Uterus (tissue), 3 donors: ENCODE measurements at regions not wholly inside any gene's neighbourhood (a gene's known extent, or its start where the extent isn't known, plus 50 kb on each side); places are given as distances from the start of the nearest gene placed in this dataset.

Source experiments
- DNase-seq, 2 donors: peaks; one replicate each; pipeline ENCODE4 v3.0.0-alpha.2; 2019 to 2020
- H3K27ac ChIP-seq, 2 donors: fragments of 200-600 bp; sonication (generic); 1 replicate in 1 of 2; 2 replicates in 1 of 2; pipeline ENCODE4 v1.5.1; 2016 to 2018
- H3K27me3 ChIP-seq, 2 donors: fragments of 200-600 bp; sonication (generic); one replicate each; pipeline ENCODE4 v1.5.1; 2018 to 2019; ENCODE audit warnings: control low read depth in 1 of 2
- H3K36me3 ChIP-seq, 2 donors: fragments of 200-600 bp; sonication (generic); one replicate each; pipeline ENCODE4 v1.5.1; 2019; ENCODE audit warnings: control low read depth in 1 of 2
- H3K4me1 ChIP-seq, 2 donors: fragments of 200-600 bp; sonication (generic); one replicate each; pipeline ENCODE4 v1.5.1; 2018 to 2019; ENCODE audit warnings: control low read depth in 1 of 2
- H3K4me3 ChIP-seq, 2 donors: fragments of 200-600 bp; sonication (generic); 1 replicate in 1 of 2; 2 replicates in 1 of 2; pipeline ENCODE4 v1.5.1; 2018 to 2019; ENCODE audit warnings: mild to moderate bottlenecking in 1 of 2
- H3K9me3 ChIP-seq, 2 donors: fragments of 200-600 bp; sonication (generic); one replicate each; pipeline ENCODE4 v1.5.1; 2019; ENCODE audit warnings: control low read depth in 1 of 2
- POLR2A ChIP-seq, 2 donors: fragments of 450-650 bp; IDR thresholded peaks; one replicate each; pipeline ENCODE4 v1.6.1; 2016; ENCODE audit warnings: antibody characterized with exemption in 2 of 2, mild to moderate bottlenecking in 1 of 2, moderate library complexity in 1 of 2
- intact Hi-C: fragments of 100-400 bp; cut with DNase I; formaldehyde crosslinking; loops from one replicate; pipeline ENCODE4 v1.15.1; 2023; ENCODE audit warnings: low total_unique reads
- TF ChIP-seq, protein P1 (sequence below), 4 experiments: fragments of 200-600 bp in 2 of 4; fragments of 450-650 bp in 2 of 4; sonication (generic) in 2 of 4; IDR thresholded peaks; one replicate each; pipeline ENCODE4 v1.5.1; 2016 to 2019; ENCODE audit warnings: antibody characterized with exemption in 4 of 4, mild to moderate bottlenecking in 2 of 4, moderate library complexity in 1 of 4
- donor health status: DM: yes; HTN: yes; CAD: no.

DNA sequence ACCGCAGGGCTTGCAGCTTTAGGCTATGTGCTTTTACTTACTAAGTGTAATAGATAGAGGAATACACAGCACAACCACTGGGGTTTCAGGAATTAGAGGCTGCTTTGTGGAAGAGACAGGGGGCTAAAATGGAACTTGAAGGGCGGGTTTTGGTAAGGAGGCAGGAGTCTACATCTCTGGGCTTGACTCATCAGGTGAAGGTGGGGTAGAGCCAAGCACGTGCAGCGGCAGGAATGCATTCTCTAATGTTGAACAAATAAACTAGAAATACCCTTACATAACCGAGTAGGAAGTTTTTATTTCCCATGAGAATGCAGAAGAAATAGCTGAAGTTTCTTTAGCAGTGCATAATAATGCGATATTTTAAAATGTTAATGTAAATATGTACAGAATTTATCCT lies 673.8 kb upstream of the SALL3 start:
- Histone ChIP-seq H3K9me3 (no peaks in the 10 kb centered on the region), H3K27ac (no peak overlapping the region), H3K27me3 (no peaks in the 10 kb centered on the region), H3K36me3 (no peaks in the 10 kb centered on the region), H3K4me1 (no peaks in the 10 kb centered on the region), H3K4me3 (no peak overlapping the region)
- DNase-seq = no peak
- intact Hi-C loops = no loop called here
- TF ChIP-seq, protein P1, sequence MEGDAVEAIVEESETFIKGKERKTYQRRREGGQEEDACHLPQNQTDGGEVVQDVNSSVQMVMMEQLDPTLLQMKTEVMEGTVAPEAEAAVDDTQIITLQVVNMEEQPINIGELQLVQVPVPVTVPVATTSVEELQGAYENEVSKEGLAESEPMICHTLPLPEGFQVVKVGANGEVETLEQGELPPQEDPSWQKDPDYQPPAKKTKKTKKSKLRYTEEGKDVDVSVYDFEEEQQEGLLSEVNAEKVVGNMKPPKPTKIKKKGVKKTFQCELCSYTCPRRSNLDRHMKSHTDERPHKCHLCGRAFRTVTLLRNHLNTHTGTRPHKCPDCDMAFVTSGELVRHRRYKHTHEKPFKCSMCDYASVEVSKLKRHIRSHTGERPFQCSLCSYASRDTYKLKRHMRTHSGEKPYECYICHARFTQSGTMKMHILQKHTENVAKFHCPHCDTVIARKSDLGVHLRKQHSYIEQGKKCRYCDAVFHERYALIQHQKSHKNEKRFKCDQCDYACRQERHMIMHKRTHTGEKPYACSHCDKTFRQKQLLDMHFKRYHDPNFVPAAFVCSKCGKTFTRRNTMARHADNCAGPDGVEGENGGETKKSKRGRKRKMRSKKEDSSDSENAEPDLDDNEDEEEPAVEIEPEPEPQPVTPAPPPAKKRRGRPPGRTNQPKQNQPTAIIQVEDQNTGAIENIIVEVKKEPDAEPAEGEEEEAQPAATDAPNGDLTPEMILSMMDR (IDR thresholded peaks at IDR 0.05) = no peak
- TF ChIP-seq POLR2A (IDR thresholded peaks at IDR 0.05) = no peak

DNA sequence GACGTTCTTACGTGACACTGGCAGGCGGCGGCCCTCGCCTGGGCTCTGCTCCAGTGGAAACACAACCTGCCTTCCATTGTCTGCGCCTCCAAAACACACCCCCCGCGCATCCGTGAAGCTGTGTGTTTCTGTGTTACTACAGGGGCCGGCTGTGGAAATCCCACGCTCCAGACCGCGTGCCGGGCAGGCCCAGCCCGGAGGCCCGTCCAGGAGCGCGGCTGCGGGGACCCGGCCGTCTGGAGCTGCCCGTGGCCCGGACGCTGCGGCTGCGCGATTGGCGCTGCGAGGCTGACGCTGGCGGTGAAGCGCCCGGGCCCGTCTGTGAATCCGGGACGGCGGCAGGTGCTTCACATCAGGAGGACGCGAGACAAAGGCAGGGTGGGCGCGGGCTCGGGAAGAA lies 670.3 kb upstream of the SALL3 start:
- no peak overlapping the region for H3K27ac ChIP-seq
- H3K36me3 ChIP-seq = no peaks in the 10 kb centered on the region
- intact Hi-C loops = no loop called here
- DNase-seq = no peak
- H3K4me3 ChIP-seq = no peak overlapping the region
- TF ChIP-seq POLR2A (IDR thresholded peaks at IDR 0.05) = no peak
- TF ChIP-seq, protein P1 (IDR thresholded peaks at IDR 0.05) = no peak
- no peaks in the 10 kb centered on the region for H3K4me1 ChIP-seq
- no peaks in the 10 kb centered on the region for H3K27me3 ChIP-seq
- no peaks in the 10 kb centered on the region for H3K9me3 ChIP-seq

DNA sequence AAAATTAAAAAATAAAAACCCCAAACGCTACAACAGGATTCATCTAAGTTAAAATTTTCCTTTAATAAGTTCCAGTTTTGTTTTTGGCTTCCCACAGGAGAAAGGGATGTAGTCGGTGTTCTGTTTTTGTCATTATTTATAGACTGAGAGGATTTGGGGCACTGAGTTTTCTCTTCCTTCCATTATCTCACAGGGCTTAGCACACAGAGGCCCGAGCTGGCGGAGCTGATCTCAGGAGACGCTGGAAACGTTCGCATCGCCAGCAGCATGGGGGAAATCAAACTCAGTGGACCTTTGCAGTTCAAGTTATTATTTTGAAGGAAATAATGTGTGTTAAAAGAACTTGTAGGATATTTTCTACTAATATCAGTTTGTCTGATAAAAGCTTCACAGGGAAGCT lies 669.7 kb upstream of the SALL3 start:
- no peaks in the 10 kb centered on the region for H3K9me3 ChIP-seq
- H3K4me3 ChIP-seq = no peak overlapping the region
- no peak for TF ChIP-seq POLR2A (IDR thresholded peaks at IDR 0.05)
- TF ChIP-seq, protein P1 (IDR thresholded peaks at IDR 0.05) = no peak
- DNase-seq = no peak
- H3K4me1 ChIP-seq = no peaks in the 10 kb centered on the region
- H3K27me3 ChIP-seq = no peaks in the 10 kb centered on the region
- no peaks in the 10 kb centered on the region for H3K36me3 ChIP-seq
- intact Hi-C loops = no loop called here
- H3K27ac ChIP-seq = no peak overlapping the region

DNA sequence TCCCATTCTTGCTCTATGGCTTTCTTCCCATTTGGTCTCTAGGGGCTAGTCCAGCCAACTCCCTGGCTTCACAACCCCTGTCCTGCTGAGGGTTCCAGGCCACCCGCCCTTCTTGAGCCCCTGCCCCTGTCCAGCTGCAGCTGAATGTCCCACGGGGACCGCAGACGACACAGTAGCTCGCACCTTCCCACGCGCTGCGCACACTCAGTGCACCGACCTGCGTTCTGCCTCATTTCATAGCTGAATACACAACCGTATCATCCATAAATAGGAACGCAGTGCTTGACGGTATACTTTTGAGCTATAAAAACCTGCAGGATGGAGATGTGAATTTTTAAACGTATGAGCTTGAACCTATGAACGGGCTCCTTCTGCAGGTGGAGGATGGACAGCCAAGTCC lies 660.4 kb upstream of the SALL3 start:
- DNase-seq = no peak
- intact Hi-C loops = no loop called here
- H3K4me1 ChIP-seq = no peaks in the 10 kb centered on the region
- no peaks in the 10 kb centered on the region for H3K36me3 ChIP-seq
- no peak overlapping the region for H3K4me3 ChIP-seq
- peaks cover 0 to 4% of the 10 kb centered on the region in 2 donors for H3K27me3 ChIP-seq
- H3K9me3 ChIP-seq = no peaks in the 10 kb centered on the region
- no peak overlapping the region for H3K27ac ChIP-seq
- TF ChIP-seq, protein P1 (IDR thresholded peaks at IDR 0.05) = no peak
- TF ChIP-seq POLR2A (IDR thresholded peaks at IDR 0.05) = no peak

DNA sequence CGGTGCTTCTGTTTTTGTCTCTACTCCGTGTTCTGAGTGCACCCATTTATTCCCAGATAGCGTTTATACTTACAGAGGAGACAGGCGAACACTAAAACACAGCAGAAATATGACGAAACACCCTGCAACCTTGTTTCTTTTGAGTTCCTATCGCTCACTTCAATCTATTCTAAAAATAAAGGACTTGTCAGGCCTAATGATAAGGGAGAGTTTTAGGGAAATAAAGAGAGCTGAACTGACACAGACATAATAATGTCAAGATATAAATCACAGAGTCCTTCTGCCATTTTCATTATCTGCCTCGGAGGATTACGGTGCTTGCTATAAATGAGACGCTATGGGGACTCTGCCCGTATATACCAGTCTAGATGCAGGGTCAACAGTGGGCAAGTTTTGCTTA lies 659.7 kb upstream of the SALL3 start:
- Histone ChIP-seq H3K27ac (no peak overlapping the region), H3K36me3 (no peaks in the 10 kb centered on the region), H3K9me3 (no peaks in the 10 kb centered on the region), H3K4me3 (no peak overlapping the region), H3K4me1 (no peaks in the 10 kb centered on the region), H3K27me3 (peaks cover 0 to 4% of the 10 kb centered on the region in 2 donors)
- DNase-seq = no peak
- TF ChIP-seq POLR2A (IDR thresholded peaks at IDR 0.05) = no peak
- TF ChIP-seq, protein P1 (IDR thresholded peaks at IDR 0.05) = no peak
- intact Hi-C loops = no loop called here
